ENCODE measurements at regions not wholly inside any gene's neighbourhood (a gene's known extent, or its start where the extent isn't known, plus 50 kb on each side); places are given as distances from the start of the nearest gene placed in this dataset.

DNA sequence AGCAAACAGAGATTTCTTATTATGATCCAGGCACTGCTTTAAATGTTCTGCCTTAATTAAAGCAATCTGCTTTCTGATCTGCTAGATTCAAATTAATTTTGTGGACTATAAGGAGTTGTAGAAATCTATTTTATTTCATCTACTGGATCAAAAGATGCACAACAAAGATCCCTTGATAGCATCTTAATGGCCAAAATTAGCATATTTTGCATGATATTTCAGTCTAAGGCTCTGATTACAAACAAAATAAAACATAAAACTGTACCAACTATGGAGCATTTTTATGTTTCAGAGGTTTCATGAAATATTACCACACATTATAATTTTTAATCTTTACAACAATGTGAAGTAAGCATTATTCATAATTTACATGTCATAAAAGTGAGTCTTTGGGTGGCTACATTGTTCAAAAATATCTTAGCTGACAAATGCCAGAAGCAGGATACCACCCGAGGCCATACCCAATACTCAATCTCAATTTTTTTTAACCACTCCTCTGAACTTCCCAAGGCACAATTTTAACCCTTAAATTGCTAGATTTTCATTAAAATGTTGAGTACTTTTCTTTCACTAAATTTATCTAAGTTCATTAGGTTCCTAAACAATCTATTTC is 929.5 kb downstream of the KCNA4 start:
- H3K9me1 ChIP-seq (replicated peaks; ENCODE audit: control insufficient read depth, extremely low read depth, insufficient read depth, low read length): no peaks in the 10 kb centered on the region
- H3K4me1 ChIP-seq (ENCODE audit: control insufficient read depth, extremely low read depth, insufficient read depth, low read length): no peaks in the 10 kb centered on the region
- ChIA-PET POLR2A (no interaction called here), CTCF (no interaction called here)
- H3K36me3 ChIP-seq (ENCODE audit: control insufficient read depth in 2 of 2, extremely low read depth in 1 of 2, insufficient read depth in 2 of 2, low read length in 2 of 2): no peaks in the 10 kb centered on the region
- no peak overlapping the region for H2AFZ ChIP-seq (ENCODE audit: low read depth, low read length)
- no peaks in the 10 kb centered on the region for H3K9me3 ChIP-seq (replicated peaks; ENCODE audit: control insufficient read depth, insufficient read depth, low read length)
- no peak for DNase-seq (ENCODE audit: low read depth, low spot score)
- intact Hi-C loops (cut with micrococcal nuclease) (no loop called here), dilution Hi-C loops (cut with MboI; ENCODE audit: extremely low pct_ligation_motif_present, low sequenced_read_pairs) (no loop called here)
- TF ChIP-seq GATA2 (IDR thresholded peaks at IDR 0.05; ENCODE audit: insufficient read depth, insufficient read length, low read depth, low read length): no peak
- TF ChIP-seq MYC (IDR thresholded peaks at IDR 0.05; ENCODE audit: low read depth, low read length): no peak
- no peak for TF ChIP-seq EZH2 (IDR thresholded peaks at IDR 0.05; ENCODE audit: borderline replicate concordance, low read depth, low read length, severe bottlenecking)
- TF ChIP-seq JUN (IDR thresholded peaks at IDR 0.05; ENCODE audit: borderline replicate concordance, insufficient read depth, insufficient read length, low read depth): no peak
- TF ChIP-seq, protein P1, sequence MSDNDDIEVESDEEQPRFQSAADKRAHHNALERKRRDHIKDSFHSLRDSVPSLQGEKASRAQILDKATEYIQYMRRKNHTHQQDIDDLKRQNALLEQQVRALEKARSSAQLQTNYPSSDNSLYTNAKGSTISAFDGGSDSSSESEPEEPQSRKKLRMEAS (IDR thresholded peaks at IDR 0.05; ENCODE audit: insufficient read depth, insufficient read length): no peak
- TF ChIP-seq CTCF (IDR thresholded peaks at IDR 0.05; ENCODE audit: extremely low read depth in 1 of 2, insufficient read depth in 1 of 2, low read depth in 1 of 2, low read length in 2 of 2): no peak
- no peak for TF ChIP-seq POLR2AphosphoS5 (IDR thresholded peaks at IDR 0.05; ENCODE audit: insufficient read depth, low read depth, low read length)
- no peak for TF ChIP-seq FOS (IDR thresholded peaks at IDR 0.05; ENCODE audit: borderline replicate concordance, insufficient read depth, low read length)
- TF ChIP-seq POLR2A (IDR thresholded peaks at IDR 0.05; ENCODE audit: low read depth, low read length): no peak
- H4K20me1 ChIP-seq (replicated peaks; ENCODE audit: control insufficient read depth, extremely low read depth, insufficient read depth, low read length): no peaks in the 10 kb centered on the region
- FAIRE-seq: no peak
- H3K4me2 ChIP-seq (ENCODE audit: insufficient read depth, low read length): no peak overlapping the region
- H3K27me3 ChIP-seq (ENCODE audit: control insufficient read depth in 2 of 2, insufficient read depth in 2 of 2, low read length in 2 of 2): no peaks in the 10 kb centered on the region
- H3K4me3 ChIP-seq (replicated peaks in 1 of 3; ENCODE audit: insufficient read depth in 1 of 3, low read depth in 1 of 3, low read length in 3 of 3): no peak overlapping the region
- H3K79me2 ChIP-seq (ENCODE audit: control insufficient read depth, insufficient read depth, low read length): no peaks in the 10 kb centered on the region
- no TSS peak for BruUV-seq (replicated peaks)
- H3K27ac ChIP-seq (ENCODE audit: insufficient read depth, low read depth, low read length): no peak overlapping the region
- no peak overlapping the region for H3K9ac ChIP-seq (replicated peaks; ENCODE audit: extremely low read depth, insufficient read depth, low read length)
